K562 (cell line): ENCODE measurements at regions not wholly inside any gene's neighbourhood (a gene's known extent, or its start where the extent isn't known, plus 50 kb on each side); places are given as distances from the start of the nearest gene placed in this dataset.

Experiments used
- BRD9 ChIP-seq: fragments of 450-650 bp; IDR thresholded peaks from 2 replicates; pipeline ENCODE4 v1.6.1; 2018; ENCODE audit warnings: low read depth; ENCODE audit not compliant: partially characterized antibody
- CAMTA2 ChIP-seq: fragments of 250-450 bp; sonication (Bioruptor Pico); conservative IDR thresholded peaks from 2 replicates; pipeline ENCODE4 v1.5.1; 2022
- CEBPB ChIP-seq: fragments of 450-650 bp; IDR thresholded peaks from 2 replicates; pipeline ENCODE4 v1.6.1; 2016; ENCODE audit warnings: missing genetic modification characterization, missing compliant biosample characterization
- CEBPG ChIP-seq, 3 experiments: fragments of 200-800 bp in 1 of 3; sonication (Bioruptor generic) in 1 of 3; sonication (generic) in 1 of 3; formaldehyde crosslinking in 1 of 3; IDR thresholded peaks in 2 of 3; conservative IDR thresholded peaks in 1 of 3; 2 replicates each; pipeline versions ENCODE4 v1.6.1 to v1.8.0; 2016 to 2022; ENCODE audit warnings: missing compliant biosample characterization in 2 of 3, missing genetic modification characterization in 2 of 3, mild to moderate bottlenecking in 1 of 3, missing genetic modification reagents in 1 of 3
- CTBP1 ChIP-seq: fragments of 450-650 bp; IDR thresholded peaks from 2 replicates; pipeline ENCODE4 v1.6.1; 2016; ENCODE audit warnings: borderline replicate concordance
- GATA2 ChIP-seq: sonication (generic); formaldehyde crosslinking; IDR thresholded peaks from 2 replicates; pipeline ENCODE4 v1.4.0; 2020; ENCODE audit warnings: mild to moderate bottlenecking, missing genetic modification reagents
- HCFC1 ChIP-seq: IDR thresholded peaks from 2 replicates; pipeline ENCODE4 v1.6.1; 2012; ENCODE audit warnings: low read depth, low read length, improper control_type of control experiment
- HIVEP1 ChIP-seq: fragments of 250-450 bp; sonication (Bioruptor Pico); IDR thresholded peaks from 2 replicates; pipeline ENCODE4 v1.4.0; 2020; ENCODE audit warnings: mild to moderate bottlenecking
- LEF1 ChIP-seq: fragments of 450-650 bp; IDR thresholded peaks from 2 replicates; pipeline ENCODE4 v1.6.1; 2016; ENCODE audit warnings: mild to moderate bottlenecking
- MEF2A ChIP-seq: IDR thresholded peaks from 2 replicates; pipeline ENCODE4 v1.6.1; 2011; ENCODE audit warnings: low read depth, mild to moderate bottlenecking, low read length, moderate library complexity; ENCODE audit not compliant: control insufficient read depth
- NCOA1 ChIP-seq: fragments of 450-650 bp; IDR thresholded peaks from 2 replicates; pipeline ENCODE4 v1.6.1; 2016; ENCODE audit warnings: low read depth
- PRMT5 ChIP-seq: sonication (generic); formaldehyde crosslinking; IDR thresholded peaks from 2 replicates; pipeline ENCODE4 v1.5.0; 2020; ENCODE audit warnings: missing genetic modification reagents
- RBM39 ChIP-seq: fragments of 200-400 bp; formaldehyde crosslinking; optimal IDR thresholded peaks from 2 replicates; pipeline ENCODE3; 2018; ENCODE audit warnings: low read depth, low read length
- SAFB2 ChIP-seq: fragments of 200-400 bp; formaldehyde crosslinking; IDR thresholded peaks from 2 replicates; pipeline ENCODE4 v1.6.1; 2018; ENCODE audit warnings: borderline replicate concordance, low read length, low read depth, moderate library complexity; ENCODE audit not compliant: severe bottlenecking
- SMAD1 ChIP-seq: fragments of 150-350 bp; IDR thresholded peaks from 2 replicates; pipeline ENCODE4 v1.6.1; 2014; ENCODE audit warnings: low read length, low read depth; ENCODE audit not compliant: partially characterized antibody
- SMARCA5 ChIP-seq: fragments of 450-650 bp; IDR thresholded peaks from 2 replicates; pipeline ENCODE4 v1.6.1; 2016
- ZNF175 ChIP-seq: fragments of 200-800 bp; sonication (Bioruptor generic); IDR thresholded peaks from 2 replicates; pipeline ENCODE4 v1.6.1; 2016; ENCODE audit warnings: low read depth, mild to moderate bottlenecking, missing genetic modification characterization, missing compliant biosample characterization
- ZNF76 ChIP-seq: fragments of 250-450 bp; sonication (Bioruptor Pico); IDR thresholded peaks from 2 replicates; pipeline ENCODE4 v1.4.0; 2020; ENCODE audit warnings: mild to moderate bottlenecking, moderate library complexity, borderline replicate concordance
- ZNF764 ChIP-seq: fragments of 250-450 bp; sonication (Bioruptor Pico); IDR thresholded peaks from 2 replicates; pipeline ENCODE4 v1.4.0; 2020; ENCODE audit warnings: low read depth, mild to moderate bottlenecking, moderate library complexity
- ZNF77 ChIP-seq: fragments of 250-450 bp; sonication (Bioruptor Pico); IDR thresholded peaks from 2 replicates; pipeline ENCODE4 v1.5.0; 2020
- TF ChIP-seq, protein P1 (sequence below): IDR thresholded peaks from 2 replicates; pipeline ENCODE4 v1.6.1; 2012; ENCODE audit warnings: low read depth, low read length, improper control_type of control experiment, borderline replicate concordance
- TF ChIP-seq, protein P2 (sequence below), 2 experiments: fragments of 450-650 bp; IDR thresholded peaks; 2 replicates each; pipeline ENCODE4 v1.6.1; 2018; ENCODE audit warnings: mild to moderate bottlenecking in 2 of 2, low read depth in 1 of 2; ENCODE audit not compliant: partially characterized antibody in 2 of 2
- TF ChIP-seq, protein P3 (sequence below): fragments of 200-800 bp; sonication (Bioruptor generic); IDR thresholded peaks from 2 replicates; pipeline ENCODE4 v1.6.1; 2017; ENCODE audit warnings: missing genetic modification characterization, missing compliant biosample characterization

DNA sequence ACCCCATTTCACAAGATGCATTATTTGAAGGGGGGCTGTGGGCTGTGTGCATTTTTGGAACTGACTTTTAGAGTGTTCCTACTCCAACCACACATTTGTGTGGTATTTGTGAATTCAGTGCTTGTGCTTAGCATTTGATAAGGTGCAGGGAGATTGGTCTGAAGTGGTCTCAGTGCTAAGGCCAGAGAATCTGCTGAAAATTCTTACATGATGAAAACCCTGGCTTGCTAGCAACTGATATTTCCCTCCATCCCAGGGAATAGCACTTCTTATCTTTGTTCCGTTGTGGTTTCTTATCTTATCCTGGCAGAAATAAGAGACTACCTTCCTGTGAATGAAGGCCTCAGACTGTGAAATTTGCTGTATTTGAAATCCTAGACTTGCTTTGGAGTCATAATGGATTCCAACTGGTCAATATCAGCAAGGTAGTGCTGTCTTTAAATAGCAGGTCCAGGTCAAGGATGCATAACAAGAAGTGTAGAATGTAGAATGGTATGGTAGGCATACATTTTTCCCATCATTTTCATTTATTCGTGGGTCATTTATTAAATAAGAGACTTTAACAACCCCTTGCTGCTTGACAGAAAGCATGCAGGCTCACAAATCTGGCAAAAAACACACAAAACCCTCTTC is 986.9 kb downstream of the REEP3 start (continued):
- TF ChIP-seq, protein P1, sequence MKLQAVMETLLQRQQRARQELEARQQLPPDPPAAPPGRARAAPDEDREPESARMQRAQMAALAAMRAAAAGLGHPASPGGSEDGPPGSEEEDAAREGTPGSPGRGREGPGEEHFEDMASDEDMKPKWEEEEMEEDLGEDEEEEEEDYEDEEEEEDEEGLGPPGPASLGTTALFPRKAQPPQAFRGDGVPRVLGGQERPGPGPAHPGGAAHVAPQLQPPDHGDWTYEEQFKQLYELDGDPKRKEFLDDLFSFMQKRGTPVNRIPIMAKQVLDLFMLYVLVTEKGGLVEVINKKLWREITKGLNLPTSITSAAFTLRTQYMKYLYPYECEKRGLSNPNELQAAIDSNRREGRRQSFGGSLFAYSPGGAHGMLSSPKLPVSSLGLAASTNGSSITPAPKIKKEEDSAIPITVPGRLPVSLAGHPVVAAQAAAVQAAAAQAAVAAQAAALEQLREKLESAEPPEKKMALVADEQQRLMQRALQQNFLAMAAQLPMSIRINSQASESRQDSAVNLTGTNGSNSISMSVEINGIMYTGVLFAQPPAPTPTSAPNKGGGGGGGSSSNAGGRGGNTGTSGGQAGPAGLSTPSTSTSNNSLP, result peak; percentile 91
- no peak for TF ChIP-seq PRMT5 (CRISPR knock-in tag)
- no peak for TF ChIP-seq HCFC1
- peak; percentile 92 for TF ChIP-seq CTBP1
- TF ChIP-seq CAMTA2 (CRISPR knock-in tag), result no peak
- TF ChIP-seq SMARCA5, result no peak
- peak; percentile 98 for TF ChIP-seq LEF1
- peak; percentile 91 for TF ChIP-seq GATA2 (CRISPR knock-in tag)
- peak; percentile 61 for TF ChIP-seq CEBPB (tag)
- peak; percentile 54 for TF ChIP-seq BRD9
- no peak for TF ChIP-seq CEBPG (CRISPR knock-in tag; IDR thresholded peaks at IDR 0.05)
- TF ChIP-seq CEBPG (tag; conservative IDR thresholded peaks at IDR 0.05 in 1 of 2, IDR thresholded peaks at IDR 0.05 in 1 of 2), result peak in 1 of 2 experiments; percentile 46; a peak in 2 of 4 replicates
- TF ChIP-seq SMAD1, result peak; percentile 52
- peak; percentile 85 for TF ChIP-seq NCOA1
- TF ChIP-seq, protein P2, sequence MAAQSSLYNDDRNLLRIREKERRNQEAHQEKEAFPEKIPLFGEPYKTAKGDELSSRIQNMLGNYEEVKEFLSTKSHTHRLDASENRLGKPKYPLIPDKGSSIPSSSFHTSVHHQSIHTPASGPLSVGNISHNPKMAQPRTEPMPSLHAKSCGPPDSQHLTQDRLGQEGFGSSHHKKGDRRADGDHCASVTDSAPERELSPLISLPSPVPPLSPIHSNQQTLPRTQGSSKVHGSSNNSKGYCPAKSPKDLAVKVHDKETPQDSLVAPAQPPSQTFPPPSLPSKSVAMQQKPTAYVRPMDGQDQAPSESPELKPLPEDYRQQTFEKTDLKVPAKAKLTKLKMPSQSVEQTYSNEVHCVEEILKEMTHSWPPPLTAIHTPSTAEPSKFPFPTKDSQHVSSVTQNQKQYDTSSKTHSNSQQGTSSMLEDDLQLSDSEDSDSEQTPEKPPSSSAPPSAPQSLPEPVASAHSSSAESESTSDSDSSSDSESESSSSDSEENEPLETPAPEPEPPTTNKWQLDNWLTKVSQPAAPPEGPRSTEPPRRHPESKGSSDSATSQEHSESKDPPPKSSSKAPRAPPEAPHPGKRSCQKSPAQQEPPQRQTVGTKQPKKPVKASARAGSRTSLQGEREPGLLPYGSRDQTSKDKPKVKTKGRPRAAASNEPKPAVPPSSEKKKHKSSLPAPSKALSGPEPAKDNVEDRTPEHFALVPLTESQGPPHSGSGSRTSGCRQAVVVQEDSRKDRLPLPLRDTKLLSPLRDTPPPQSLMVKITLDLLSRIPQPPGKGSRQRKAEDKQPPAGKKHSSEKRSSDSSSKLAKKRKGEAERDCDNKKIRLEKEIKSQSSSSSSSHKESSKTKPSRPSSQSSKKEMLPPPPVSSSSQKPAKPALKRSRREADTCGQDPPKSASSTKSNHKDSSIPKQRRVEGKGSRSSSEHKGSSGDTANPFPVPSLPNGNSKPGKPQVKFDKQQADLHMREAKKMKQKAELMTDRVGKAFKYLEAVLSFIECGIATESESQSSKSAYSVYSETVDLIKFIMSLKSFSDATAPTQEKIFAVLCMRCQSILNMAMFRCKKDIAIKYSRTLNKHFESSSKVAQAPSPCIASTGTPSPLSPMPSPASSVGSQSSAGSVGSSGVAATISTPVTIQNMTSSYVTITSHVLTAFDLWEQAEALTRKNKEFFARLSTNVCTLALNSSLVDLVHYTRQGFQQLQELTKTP (IDR thresholded peaks at IDR 0.05; ENCODE audit: low read depth in 1 of 2, partially characterized antibody in 2 of 2), result peak in 1 of 2 experiments; percentile 73
- peak; percentile 52; the same call in 1 of the 2 replicates for TF ChIP-seq ZNF175 (CRISPR knock-in tag)
- TF ChIP-seq SAFB2, result no peak
- peak; percentile 63; the same call in 1 of the 2 replicates for TF ChIP-seq ZNF76 (CRISPR knock-in tag)
- TF ChIP-seq, protein P3, sequence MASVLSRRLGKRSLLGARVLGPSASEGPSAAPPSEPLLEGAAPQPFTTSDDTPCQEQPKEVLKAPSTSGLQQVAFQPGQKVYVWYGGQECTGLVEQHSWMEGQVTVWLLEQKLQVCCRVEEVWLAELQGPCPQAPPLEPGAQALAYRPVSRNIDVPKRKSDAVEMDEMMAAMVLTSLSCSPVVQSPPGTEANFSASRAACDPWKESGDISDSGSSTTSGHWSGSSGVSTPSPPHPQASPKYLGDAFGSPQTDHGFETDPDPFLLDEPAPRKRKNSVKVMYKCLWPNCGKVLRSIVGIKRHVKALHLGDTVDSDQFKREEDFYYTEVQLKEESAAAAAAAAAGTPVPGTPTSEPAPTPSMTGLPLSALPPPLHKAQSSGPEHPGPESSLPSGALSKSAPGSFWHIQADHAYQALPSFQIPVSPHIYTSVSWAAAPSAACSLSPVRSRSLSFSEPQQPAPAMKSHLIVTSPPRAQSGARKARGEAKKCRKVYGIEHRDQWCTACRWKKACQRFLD, result peak; percentile 83
- no peak for TF ChIP-seq ZNF764 (CRISPR knock-in tag)
- no peak for TF ChIP-seq ZNF77 (CRISPR knock-in tag)
- TF ChIP-seq RBM39, result no peak
- TF ChIP-seq HIVEP1 (CRISPR knock-in tag), result peak; percentile 71; the same call in 1 of the 2 replicates
- peak; percentile 49; the same call in 1 of the 2 replicates for TF ChIP-seq MEF2A
